NCI-H146 (cell line): ENCODE measurements at regions not wholly inside any gene's neighbourhood (a gene's known extent, or its start where the extent isn't known, plus 50 kb on each side); places are given as distances from the start of the nearest gene placed in this dataset.
"Not testable (repeated sequence)": the region's sequence is repeated elsewhere in the genome, so short reads cannot be mapped to it uniquely, and the experiment has no call there.

Experiments used
- DNase-seq: peaks from one replicate; lab custom pipeline; 2025; lab: John Stamatoyannopoulos, UW

- no peak for DNase-seq
Measured at GRCh38 chr14:101616202-101616601, 54.9 kb downstream of the DIO3 start.

- no peak for DNase-seq
Measured at GRCh38 chr14:101619484-101619883, 58.2 kb downstream of the DIO3 start.

GRCh38 chr14:101620031-101620788 lies 58.9 kb downstream of the DIO3 start:
- DNase-seq: no peak

- DNase-seq: no peak
Measured at GRCh38 chr14:101620821-101621785, 59.8 kb downstream of the DIO3 start.

GRCh38 chr14:101622251-101623076 lies 61.2 kb downstream of the DIO3 start:
- DNase-seq: no peak

GRCh38 chr14:101623077-101623372 lies 61.7 kb downstream of the DIO3 start:
- no peak for DNase-seq

GRCh38 chr14:101623685-101624444 lies 62.6 kb downstream of the DIO3 start:
- no peak for DNase-seq

GRCh38 chr14:101624536-101624935 lies 63.2 kb downstream of the DIO3 start:
- no peak for DNase-seq

- DNase-seq: no peak
Measured at GRCh38 chr14:101625336-101626097, 64.2 kb downstream of the DIO3 start.

- DNase-seq: no peak
Measured at GRCh38 chr14:101626331-101626730, 65.0 kb downstream of the DIO3 start.

- DNase-seq: no peak
Measured at GRCh38 chr14:101627915-101628262, 66.6 kb downstream of the DIO3 start.

- peak; percentile 38 for DNase-seq
Measured at GRCh38 chr14:101628471-101628966, 67.2 kb downstream of the DIO3 start.

GRCh38 chr14:101628975-101629374 lies 67.7 kb downstream of the DIO3 start:
- DNase-seq: no peak

- DNase-seq: no peak
Measured at GRCh38 chr14:101630056-101630965, 69.0 kb downstream of the DIO3 start.

- no peak for DNase-seq
Measured at GRCh38 chr14:101631199-101631598, 69.9 kb downstream of the DIO3 start.

GRCh38 chr14:101631970-101632369 lies 70.7 kb downstream of the DIO3 start:
- not testable (repeated sequence) for DNase-seq

- DNase-seq: no peak
Measured at GRCh38 chr14:101632520-101632919, 71.2 kb downstream of the DIO3 start.

GRCh38 chr14:101633276-101633675 lies 72.0 kb downstream of the DIO3 start:
- no peak for DNase-seq

- no peak for DNase-seq
Measured at GRCh38 chr14:101634202-101634849, 73.0 kb downstream of the DIO3 start.
